ENCODE measurements at regions not wholly inside any gene's neighbourhood (a gene's known extent, or its start where the extent isn't known, plus 50 kb on each side); places are given as distances from the start of the nearest gene placed in this dataset.
"Not testable (repeated sequence)": the region's sequence is repeated elsewhere in the genome, so short reads cannot be mapped to it uniquely, and the experiment has no call there.

GRCh38 chr3:3646934-3647333, 152.3 kb upstream of the LRRN1 start:
- intact Hi-C loops (cut with DNase I): no loop called here
- no peak for ATAC-seq

GRCh38 chr3:3646103-3646844, 153.0 kb upstream of the LRRN1 start:
- 84 to 86% methylated on average over 13 of the region's 13 CpGs for WGBS, 2 donors
- H3K4me3 ChIP-seq; intact Hi-C loops (cut with DNase I): not testable (repeated sequence)

More at GRCh38 chr3:3646934-3647333, 152.3 kb upstream of the LRRN1 start:
- WGBS, 2 donors: 71 to 75% methylated on average over 2 of the region's 2 CpGs
- no peak for DNase-seq
- H3K4me1 ChIP-seq: no peaks in the 10 kb centered on the region
- no peaks in the 10 kb centered on the region for H3K27me3 ChIP-seq
- TF ChIP-seq, protein P1, sequence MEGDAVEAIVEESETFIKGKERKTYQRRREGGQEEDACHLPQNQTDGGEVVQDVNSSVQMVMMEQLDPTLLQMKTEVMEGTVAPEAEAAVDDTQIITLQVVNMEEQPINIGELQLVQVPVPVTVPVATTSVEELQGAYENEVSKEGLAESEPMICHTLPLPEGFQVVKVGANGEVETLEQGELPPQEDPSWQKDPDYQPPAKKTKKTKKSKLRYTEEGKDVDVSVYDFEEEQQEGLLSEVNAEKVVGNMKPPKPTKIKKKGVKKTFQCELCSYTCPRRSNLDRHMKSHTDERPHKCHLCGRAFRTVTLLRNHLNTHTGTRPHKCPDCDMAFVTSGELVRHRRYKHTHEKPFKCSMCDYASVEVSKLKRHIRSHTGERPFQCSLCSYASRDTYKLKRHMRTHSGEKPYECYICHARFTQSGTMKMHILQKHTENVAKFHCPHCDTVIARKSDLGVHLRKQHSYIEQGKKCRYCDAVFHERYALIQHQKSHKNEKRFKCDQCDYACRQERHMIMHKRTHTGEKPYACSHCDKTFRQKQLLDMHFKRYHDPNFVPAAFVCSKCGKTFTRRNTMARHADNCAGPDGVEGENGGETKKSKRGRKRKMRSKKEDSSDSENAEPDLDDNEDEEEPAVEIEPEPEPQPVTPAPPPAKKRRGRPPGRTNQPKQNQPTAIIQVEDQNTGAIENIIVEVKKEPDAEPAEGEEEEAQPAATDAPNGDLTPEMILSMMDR (IDR thresholded peaks at IDR 0.05): no peak
- H3K27ac ChIP-seq: no peak overlapping the region
- no peaks in the 10 kb centered on the region for H3K36me3 ChIP-seq
- H3K4me3 ChIP-seq: no peak overlapping the region
- no peaks in the 10 kb centered on the region for H3K9me3 ChIP-seq

GRCh38 chr3:3641877-3642455, 157.3 kb upstream of the LRRN1 start:
- Histone ChIP-seq H3K36me3 (no peaks in the 10 kb centered on the region), H3K27ac (no peak overlapping the region), H3K4me3 (no peak overlapping the region), H3K27me3 (no peaks in the 10 kb centered on the region), H3K4me1 (no peaks in the 10 kb centered on the region), H3K9me3 (no peaks in the 10 kb centered on the region)
- DNase-seq (no peak), ATAC-seq (no peak)
- WGBS, 2 donors: 79 to 81% methylated on average over 5 of the region's 5 CpGs
- TF ChIP-seq, protein P1 (IDR thresholded peaks at IDR 0.05): no peak
- intact Hi-C loops (cut with DNase I): no loop called here

More at GRCh38 chr3:3646103-3646844, 153.0 kb upstream of the LRRN1 start:
- not testable (repeated sequence) for DNase-seq, H3K36me3 ChIP-seq, H3K27ac ChIP-seq, H3K9me3 ChIP-seq, H3K27me3 ChIP-seq, H3K4me1 ChIP-seq, ATAC-seq

- intact Hi-C loops (cut with DNase I): loop anchor here in 1 of 10 donors (2.0 kb wide), 1 partner anchor 36 kb away; no protein-coding TSS in a partner anchor
- Histone ChIP-seq H3K4me1 (no peaks in the 10 kb centered on the region), H3K27ac (no peak overlapping the region), H3K9me3 (no peaks in the 10 kb centered on the region), H3K36me3 (no peaks in the 10 kb centered on the region), H3K4me3 (no peak overlapping the region), H3K27me3 (no peaks in the 10 kb centered on the region)
- WGBS, 2 donors: 78 to 81% methylated on average over 2 of the region's 2 CpGs
- TF ChIP-seq, protein P1 (IDR thresholded peaks at IDR 0.05): no peak
- ATAC-seq: no peak
- DNase-seq: no peak
Observed at GRCh38 chr3:3639078-3639477, 160.2 kb upstream of the LRRN1 start.

- H3K27ac ChIP-seq: no peak overlapping the region
- intact Hi-C loops (cut with DNase I): no loop called here
- WGBS, 2 donors: 71 to 72% methylated on average over 2 of the region's 2 CpGs
- no peak for ATAC-seq
- H3K9me3 ChIP-seq: no peaks in the 10 kb centered on the region
- no peaks in the 10 kb centered on the region for H3K27me3 ChIP-seq
- H3K4me1 ChIP-seq: peaks cover 0 to 7% (median 0%) of the 10 kb centered on the region in 9 donors
- H3K36me3 ChIP-seq: no peaks in the 10 kb centered on the region
- no peak overlapping the region for H3K4me3 ChIP-seq
- DNase-seq: no peak
- TF ChIP-seq, protein P1 (IDR thresholded peaks at IDR 0.05): no peak
Observed at GRCh38 chr3:3636815-3637214, 162.4 kb upstream of the LRRN1 start.
